Embryonic facial prominence (tissue), 1 donor: ENCODE measurements at regions not wholly inside any gene's neighbourhood (a gene's known extent, or its start where the extent isn't known, plus 50 kb on each side); places are given as distances from the start of the nearest gene placed in this dataset.

Experiments
- DNase-seq: peaks from one replicate; pipeline ENCODE4 v3.0.0-alpha.2; 2016; ENCODE audit errors: extremely low spot score

DNA sequence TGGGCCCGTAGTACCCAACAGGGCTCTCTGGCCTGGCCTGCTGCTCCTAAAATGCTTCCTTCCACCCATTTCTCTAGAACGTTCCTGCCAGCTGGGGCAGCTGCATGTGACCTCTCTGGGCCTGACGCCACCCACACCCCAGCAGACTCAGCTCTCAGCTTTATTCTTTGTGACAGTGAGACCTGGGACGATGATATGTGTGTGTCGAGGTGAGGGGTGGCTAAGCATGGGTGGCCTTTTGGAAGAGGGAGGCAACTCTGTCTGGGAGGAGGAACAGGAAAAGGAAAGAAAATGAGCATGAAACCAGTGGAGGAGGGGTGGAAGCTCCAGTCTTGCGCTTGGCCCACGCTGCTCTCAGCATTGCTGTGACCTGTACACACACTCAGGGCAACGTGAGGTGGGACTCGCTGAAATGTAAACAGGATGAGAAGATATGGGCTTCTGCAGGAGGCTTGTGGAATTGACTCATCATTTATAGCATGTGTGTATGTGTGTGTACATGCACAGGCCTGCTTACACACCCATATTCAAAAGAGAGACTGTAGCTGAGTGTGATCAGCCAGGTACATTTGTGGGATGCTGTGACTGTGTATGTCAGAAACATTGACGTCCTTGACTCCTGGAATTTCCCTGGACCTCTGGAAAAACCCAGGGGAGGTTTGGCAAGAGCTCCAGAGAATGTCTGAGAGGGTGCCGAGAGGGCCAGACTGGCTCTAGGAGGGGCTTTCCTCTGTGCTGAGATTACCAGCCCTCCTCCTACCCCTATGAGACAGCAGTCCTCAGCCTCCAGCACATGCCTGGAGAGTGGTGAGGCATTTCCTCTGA, 137.9 kb downstream of the PJA1 start:
- no peak for DNase-seq

DNA sequence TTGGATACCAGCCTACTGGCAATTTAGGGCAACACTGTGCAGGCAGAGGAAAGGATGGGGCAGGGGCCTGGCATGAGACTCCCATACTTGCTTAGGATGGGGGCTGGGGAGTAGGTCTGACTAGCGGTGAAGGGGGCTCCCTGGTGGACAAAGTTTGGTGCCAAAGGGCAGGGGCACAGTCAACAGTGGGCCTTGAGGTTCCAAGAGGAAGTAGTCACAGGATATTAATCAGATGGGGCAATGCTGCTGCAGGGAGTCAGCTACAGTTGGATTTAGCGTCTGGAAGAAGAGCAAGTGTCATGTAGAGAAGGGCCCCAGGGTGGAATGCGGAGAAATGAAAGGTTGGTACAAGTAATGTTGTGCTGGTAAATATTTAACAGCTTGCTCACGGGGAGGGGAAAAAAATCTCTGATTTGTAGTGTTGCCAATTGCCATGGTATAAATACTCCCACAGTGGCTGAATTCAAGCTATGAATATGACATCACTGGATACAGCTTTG, 139.4 kb downstream of the PJA1 start:
- DNase-seq = no peak

DNA sequence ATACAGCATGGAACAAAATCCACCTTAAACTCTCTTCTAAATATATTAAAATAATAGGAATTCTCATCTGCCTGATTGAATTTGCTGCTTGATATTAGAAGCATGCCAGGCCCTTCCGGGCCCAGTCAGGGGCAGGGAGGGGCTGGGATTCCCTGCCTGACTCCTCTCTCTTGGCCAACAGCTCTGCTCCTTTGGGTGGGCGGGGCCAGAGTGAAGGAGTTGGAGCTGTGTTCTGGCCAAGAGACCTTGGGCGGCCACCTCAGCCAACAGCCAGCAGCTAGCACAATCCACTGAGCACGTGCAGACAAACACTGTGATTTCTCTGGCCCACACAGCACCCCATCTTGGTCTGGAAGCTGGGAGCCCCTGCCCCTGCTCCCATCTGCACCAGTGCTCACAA, 140.3 kb downstream of the PJA1 start:
- no peak for DNase-seq

DNA sequence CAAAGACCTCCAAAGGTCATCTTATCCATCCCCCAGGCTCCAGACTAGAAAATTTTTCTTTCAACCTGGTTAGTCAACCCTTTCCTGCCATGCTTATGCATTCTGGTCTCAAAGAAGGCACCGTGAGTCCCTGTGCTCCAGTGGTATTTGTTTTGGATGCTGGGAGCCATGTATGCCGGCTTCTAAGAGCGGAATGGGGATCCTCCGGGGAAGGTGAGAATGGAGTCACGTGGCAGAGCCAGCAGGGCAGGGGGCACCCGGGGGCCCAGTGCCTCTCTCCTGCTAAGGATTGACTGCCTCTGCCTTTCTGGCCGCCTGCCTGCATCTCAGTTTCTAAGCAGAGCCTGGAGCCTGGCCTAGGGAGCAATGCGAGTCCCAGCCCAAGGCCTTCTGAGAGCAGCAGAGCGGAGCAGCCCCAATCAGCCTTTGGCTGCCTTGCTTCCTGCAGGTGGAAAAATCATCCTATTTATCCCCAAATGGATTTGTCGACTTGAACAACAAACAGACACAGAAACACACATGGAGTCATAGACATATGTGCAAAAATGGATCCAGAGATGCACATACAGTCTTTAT, 141.0 kb downstream of the PJA1 start:
- DNase-seq = no peak

DNA sequence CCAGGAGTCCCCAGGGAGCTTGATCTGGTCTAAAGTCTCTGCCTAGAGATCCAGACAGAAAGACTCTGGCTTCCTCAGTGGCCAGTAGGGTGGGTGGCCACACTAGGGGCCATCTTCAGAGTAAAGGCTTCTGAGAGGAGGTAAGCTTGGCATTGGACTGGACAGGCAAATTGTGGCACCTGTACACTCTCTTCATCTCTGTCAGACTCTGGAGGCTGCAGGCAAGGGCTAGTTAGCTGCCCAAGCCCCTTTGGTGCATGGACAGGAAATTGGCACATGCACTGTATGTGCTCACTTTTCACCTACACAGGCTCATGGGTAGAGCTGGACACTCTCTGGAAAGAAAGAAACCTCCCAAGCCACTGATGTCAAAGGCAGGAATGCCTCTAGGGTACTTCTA, 142.8 kb downstream of the PJA1 start:
- DNase-seq = no peak

DNA sequence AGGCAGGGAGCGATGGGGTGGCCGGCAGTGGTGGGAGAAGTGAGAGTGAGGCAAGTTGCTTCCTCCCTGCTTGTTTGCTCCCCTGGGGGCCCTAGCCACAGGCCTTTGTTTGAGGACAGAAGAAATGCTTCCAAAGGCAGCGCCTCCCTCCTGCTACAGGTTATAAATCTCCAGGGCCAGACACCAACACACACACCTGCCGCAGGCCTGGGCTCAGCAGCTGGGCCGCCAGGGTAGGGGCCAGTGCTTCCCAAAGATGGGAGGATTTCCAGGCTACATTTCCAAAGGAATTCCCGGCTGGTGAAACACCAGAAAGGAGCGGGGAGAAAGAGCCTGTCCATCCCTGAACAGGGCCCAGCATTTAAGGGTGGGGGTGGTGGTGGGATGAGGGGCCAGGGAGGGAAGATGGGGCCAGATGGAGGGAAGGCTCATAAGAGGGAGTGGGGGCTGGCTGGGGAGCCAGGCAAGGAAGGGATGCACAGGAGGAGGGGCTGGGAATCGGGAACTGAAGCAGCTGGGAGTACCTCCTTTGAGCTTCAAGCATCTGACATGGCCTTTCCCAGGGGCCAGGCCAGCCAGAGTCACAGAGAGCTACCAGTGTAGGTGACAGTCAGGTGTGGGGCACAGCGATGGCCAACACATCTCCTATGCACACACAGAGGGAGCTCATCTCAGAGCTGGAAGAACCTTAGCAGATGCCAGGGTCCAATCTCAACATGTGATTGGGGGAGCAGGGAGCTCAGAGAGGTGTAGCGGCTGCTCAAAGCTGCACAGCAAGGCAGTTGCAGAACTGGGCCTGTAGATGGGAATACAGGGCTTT, 143.9 kb downstream of the PJA1 start:
- DNase-seq = no peak

DNA sequence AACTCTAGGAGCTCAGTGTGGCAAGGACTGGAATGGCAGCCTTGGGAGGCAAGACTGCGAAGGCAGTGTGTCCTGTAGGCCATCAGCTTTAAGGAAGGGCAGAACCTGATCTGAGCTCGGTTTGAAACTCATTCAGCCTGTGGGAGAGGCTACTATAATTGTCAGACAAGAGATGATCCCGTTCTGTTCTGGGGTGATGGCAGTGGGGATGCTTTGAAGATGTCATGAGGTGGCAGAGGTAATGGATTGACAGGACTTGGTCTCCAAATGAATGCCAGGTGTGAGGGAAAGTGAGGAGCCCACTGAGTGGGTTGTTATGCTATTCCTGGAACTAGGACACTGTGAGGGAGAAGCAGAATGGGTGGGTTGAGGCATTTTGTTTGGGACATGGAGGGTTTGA, 144.9 kb downstream of the PJA1 start:
- DNase-seq = no peak

DNA sequence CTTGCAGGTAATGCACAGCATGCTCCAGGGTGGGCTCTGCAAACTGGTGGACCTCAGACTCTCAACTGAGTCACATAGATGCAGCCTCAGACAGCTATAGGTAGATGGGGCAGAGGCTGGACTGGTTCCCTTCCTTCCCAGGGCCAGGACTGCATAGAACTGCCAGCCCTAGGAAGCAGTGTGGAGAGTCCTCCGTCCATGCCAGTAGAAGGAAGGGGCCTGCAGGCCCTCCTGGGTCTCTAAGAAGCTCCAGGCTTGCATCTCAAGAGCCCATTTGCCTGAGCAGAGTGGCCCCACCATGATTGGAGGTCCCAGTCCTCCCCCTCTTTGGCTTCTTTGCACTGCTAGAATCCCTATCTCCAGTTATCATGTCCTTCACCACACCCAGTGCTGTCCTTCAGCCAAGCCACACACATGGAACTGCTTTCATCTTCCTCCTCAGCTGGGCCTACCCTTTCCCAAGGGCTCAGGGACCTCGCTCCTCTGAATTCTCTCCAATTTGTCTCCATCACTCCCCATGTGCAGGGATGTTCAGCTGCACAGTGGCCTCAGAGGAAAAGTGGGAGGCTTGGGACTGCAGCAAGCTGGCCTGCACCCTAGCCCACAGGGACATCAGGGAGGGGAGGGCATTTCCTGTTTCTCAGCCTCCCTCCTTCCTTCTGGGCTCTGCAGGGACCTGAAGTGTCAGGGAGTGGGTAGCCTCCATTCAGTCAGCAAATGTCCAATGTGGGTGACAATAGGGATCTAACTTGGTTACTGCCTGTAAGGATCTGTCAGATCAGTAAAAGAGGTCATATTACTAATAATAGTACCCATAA, 146.0 kb downstream of the PJA1 start:
- no peak for DNase-seq

DNA sequence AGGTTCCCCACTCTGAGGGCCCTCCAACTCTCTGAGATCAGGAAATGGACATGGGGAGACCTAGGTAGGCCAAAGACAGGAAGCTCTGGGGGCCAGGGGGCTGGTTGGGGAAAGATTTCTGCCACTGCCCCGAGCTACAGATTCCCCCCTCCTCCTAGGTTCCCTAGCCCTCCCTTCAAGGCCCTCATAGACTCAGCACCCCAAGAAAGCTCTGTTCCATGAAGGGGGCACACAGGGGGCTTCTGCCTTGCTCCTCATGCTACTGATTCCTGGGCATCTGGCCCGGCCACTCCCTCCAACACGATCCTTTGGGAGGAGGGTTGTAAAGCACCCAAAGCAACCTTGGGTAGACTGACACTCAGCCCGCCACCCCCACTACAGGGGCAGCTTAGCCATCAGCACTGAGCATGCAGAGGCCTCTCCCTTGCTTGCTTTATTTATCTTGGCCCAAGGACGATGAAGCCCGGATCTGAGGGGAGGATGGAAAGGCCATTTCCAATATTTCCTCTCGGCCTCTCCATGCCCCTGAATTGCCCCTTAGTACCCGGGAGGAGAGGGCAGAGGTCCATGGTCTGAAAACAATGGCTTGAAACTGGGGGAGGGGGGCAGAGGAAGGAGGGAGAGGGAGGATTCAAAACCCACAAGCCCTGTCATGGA, 146.7 kb downstream of the PJA1 start:
- no peak for DNase-seq

DNA sequence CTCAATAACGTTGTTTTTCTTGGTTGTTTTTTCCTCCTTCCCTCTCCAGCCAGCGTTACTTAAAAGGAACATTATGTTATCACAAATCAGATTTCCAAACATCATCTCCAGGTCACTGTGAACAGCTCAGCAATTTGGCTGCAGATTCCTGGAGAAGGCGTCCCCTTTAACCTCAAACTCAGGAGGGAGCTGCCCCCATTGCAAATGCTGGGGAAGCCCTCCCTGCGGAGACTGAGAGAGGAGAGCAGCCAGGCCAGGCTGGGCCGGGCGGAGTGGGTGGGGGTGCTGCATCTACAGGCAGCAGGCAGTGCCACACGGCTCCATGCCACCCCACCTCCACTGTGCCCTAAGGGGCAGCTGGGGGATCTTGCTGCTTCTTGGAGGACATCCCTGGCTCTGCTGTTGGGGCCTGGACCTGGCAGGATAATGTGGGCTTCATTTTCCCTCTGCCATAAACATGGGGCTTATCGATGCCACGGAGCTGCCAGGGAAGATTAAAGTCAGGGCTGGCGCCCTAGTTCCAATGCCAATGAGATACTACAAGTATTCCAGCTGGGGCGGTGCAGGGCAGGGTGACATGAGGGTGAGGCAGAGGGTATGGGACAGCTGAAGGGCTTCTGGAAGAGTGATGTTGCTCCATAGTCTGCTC, 148.8 kb downstream of the PJA1 start:
- DNase-seq = no peak

DNA sequence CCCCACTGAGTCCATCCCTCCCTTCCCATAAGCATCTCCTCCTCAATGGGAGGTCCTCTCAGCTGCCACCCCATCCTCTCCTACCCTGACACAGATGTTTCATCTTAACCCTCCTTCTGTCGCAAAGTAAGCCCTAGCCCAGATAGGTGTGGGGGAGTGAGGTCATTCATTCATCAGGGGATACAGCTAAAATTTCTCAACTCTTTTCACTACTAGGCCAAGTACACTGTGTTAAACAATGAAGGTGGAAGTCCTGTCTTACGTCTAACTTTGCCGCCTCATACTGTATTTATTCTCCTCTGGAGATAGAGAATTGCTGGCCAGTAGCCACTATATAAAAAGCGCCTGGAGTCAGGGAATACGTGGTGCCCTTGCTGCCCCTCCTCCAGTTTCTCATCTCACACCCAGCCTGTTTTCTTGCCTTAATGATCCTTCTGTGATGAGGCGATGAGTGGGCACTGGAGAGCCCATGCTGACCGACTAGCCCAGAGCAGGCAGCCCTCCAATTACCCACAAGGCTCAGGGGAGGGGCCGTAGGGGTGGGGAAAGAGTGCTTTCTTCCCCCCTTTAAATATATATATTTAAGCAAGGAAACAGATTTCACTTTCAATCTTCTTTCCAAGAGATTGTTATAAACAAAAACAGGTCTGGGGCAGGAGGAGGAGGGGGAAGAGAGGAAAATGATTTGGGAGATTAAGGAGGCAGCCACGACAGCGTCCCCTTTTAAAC, 149.5 kb downstream of the PJA1 start:
- DNase-seq = no peak

DNA sequence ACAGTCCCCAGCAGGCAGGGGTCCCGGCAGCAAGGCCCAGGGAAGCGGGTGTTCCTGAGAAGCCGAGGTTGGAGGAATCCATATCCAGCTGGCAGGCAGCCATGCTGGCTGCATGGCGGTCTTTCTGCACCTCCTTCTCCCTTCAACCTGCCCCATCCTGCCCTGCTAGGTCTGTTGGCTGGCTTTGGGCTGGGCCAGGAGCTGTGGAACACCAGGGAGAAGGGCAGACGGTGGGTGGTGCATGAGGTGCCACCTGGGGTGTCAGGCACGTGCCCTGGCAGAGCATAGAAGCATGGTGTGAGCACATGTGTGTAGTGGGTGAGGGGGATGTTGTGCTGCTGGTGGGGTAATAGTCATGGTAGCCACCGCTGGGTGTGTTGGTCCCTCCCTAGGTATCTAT, 150.1 kb downstream of the PJA1 start:
- DNase-seq = no peak

DNA sequence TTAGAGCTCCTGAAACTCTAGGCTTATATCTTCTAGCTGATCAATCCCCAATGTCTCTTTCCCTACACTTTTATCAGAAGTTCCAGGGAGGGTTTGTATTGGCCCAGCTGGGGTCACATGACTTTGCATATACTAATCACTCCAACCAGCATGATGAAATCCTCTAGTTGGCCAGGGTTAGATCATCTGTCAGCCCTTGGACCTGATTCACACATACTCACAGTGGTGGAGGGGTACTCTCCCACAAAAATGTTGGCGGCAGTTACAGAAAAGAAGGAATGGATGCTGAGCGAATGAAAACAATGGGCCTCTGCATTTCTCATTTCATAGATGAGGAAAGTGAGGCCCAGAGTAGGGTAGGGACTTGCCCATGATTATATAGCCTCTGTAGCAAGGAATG, 151.1 kb downstream of the PJA1 start:
- DNase-seq = no peak

DNA sequence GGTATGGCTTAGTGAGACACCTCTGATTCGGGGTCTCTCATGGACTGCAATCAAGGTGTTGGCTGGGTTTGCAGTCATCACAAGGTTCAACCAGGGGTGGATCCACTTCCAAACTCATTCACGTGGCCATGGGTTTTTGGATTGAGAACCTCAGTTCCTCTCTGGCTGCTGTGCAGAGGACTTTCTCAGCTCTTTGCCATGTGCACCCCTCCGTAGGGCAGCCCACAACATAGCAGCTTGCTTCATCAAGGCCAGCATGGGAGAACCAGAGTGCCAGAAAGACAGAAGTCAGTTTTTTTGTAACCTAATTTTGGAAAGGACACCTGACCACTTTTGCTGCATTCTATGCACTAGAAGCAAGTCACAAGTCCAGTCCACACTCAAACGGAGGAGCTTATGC, 154.9 kb downstream of the PJA1 start:
- DNase-seq = no peak

DNA sequence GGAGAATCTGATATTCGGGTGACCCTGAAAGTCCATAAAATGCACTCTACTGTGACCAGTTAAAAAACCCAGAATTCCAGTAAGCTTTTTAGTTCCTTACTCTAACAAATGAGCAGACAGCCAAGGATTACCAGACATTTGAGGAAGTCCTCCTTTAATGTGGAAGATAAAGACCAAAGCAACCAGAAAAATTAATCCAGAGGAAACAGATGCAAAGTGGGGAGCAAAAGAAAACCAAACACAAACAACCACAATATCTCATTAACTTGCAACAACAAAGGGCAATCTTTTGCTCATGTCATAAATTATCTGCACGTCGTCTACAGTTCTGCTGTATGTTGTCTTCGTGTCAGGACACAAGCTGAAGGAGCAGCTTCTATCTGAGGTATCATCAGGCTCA, 164.4 kb downstream of the PJA1 start:
- DNase-seq = no peak

DNA sequence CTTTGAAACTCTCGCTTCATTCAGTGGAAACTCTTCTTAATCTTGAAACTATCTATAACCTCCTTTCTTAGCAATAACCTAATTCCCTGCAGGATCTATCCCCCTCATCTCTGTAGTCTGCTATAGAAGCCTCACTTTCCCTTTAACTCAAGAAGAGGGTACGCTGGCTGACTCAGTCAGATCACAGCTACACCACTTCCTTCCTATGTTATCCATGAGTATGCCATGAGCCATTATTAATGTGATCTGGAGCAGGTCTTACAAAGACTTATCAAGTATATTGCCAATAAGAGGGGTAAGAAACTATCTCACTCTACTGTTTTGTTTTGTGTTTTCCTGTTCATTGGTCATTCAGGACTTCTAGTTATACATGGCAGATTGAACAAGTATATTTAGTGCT, 165.3 kb downstream of the PJA1 start:
- no peak for DNase-seq

DNA sequence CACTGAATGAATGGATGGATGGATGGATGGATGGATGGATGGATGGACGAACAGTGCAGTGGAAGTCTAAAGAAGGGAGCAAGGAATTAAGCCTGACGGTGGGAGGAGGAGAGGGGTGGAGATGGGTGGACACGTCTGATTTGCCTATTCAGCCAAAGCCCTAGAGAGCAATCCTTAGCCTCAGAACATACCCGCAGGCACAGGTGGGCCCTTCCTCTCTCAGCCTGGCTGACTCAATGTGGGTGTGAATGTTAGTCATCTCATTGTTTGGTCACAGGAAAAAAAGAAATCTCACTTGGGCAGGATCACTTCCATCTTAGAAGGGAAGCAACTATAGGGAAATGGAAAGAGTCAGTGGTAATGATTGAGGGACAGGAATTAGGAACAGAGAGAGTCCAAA, 165.9 kb downstream of the PJA1 start:
- no peak for DNase-seq

DNA sequence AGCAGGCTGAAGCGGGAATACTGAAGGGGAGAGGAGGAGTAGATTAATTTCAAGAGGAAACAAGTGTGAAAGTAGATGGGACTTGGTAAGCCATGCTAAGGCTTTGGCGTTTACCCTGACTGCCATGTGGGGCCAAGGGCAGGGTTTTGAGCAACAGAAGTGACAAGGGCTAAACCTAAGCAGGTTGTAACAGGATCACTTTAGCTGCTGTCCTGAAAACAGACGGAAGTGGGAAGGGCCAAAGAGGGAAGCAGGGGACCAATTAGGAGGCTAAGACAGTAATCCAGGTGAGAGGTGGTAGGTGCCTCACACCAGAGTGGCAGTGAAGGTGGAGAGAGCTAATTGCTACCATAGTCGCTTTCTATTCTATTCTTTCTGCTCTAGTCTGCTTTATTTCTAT, 166.5 kb downstream of the PJA1 start:
- no peak for DNase-seq

DNA sequence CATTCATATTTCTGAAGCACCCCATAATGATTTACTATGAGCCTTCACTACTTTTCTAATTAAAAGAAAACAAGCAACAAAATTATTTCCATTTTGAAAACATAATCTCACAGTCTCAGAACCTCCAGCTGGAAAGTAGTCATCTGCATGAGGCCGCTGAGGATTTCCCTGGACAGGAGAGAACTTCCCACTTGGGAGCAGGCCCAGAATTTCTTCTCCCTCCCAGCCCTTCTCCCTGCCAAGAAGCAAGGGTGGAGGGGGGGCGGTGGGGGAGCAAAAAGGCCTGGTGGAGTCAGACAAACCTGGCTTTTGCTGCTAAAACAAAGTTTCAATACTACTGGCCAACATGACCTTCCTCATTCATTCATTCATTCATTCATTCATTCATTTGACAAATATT, 167.3 kb downstream of the PJA1 start:
- DNase-seq = no peak

DNA sequence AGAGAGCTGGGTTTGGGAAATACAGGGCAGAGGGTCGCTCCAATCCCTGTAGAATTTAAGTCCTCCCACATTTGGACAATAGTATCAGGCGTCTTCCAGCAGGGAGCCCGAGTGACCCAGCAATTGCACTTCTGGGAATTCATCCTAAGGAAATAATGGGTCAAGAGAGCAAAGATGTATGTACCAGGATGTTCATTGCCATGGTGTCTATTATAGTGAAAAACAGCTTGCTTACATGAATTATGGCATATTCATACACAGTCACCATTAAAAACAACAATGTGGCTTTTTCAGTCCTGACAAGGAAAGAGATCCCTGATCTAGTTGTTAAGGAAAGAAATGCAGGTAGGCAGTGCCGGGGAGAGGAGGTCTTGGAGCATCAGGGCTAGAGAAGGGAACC, 167.7 kb downstream of the PJA1 start:
- no peak for DNase-seq
